ENCODE measurements at regions not wholly inside any gene's neighbourhood (a gene's known extent, or its start where the extent isn't known, plus 50 kb on each side); places are given as distances from the start of the nearest gene placed in this dataset.

DNA sequence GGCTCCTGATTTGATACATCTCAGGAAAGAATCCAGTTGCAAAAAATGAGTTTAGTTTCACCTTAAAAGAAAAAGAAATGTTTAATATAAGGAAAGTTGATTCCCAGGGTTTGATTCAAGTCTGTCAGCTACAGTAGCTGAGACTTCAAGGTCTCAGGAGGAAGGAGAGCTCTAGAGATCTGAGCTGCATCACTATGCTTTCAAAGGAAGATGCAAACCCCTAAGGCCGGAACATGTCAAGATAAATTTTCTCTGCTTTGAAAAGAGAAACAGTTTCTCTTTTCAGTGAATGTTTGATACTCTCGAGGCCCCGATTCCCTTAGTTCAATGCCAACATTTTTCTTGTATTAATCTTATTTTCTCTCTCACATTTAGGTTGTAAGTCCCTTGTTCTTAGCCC, 128.6 kb downstream of the RGPD3 start:
- H3K4me3 Mint-ChIP-seq (ENCODE audit: unreplicated experiment), result no peak overlapping the region
- H3K27ac Mint-ChIP-seq (ENCODE audit: unreplicated experiment), result no peak overlapping the region
- TF ChIP-seq CTCF (IDR thresholded peaks at IDR 0.05; ENCODE audit: partially characterized antibody, unreplicated experiment), result no peak
- no peaks in the 10 kb centered on the region for H3K36me3 Mint-ChIP-seq (ENCODE audit: unreplicated experiment)
- H3K27me3 Mint-ChIP-seq (ENCODE audit: unreplicated experiment), result no peaks in the 10 kb centered on the region
- no peak for DNase-seq
- no peaks in the 10 kb centered on the region for H3K4me1 Mint-ChIP-seq (ENCODE audit: low read depth, unreplicated experiment)
- no peaks in the 10 kb centered on the region for H3K9me3 Mint-ChIP-seq (ENCODE audit: unreplicated experiment)

GRCh38 chr2:106339132-106339531, 129.1 kb downstream of the RGPD3 start:
- H3K27me3 Mint-ChIP-seq (ENCODE audit: unreplicated experiment), result no peaks in the 10 kb centered on the region
- H3K27ac Mint-ChIP-seq (ENCODE audit: unreplicated experiment), result no peak overlapping the region
- H3K4me3 Mint-ChIP-seq (ENCODE audit: unreplicated experiment), result no peak overlapping the region
- no peak for TF ChIP-seq CTCF (IDR thresholded peaks at IDR 0.05; ENCODE audit: partially characterized antibody, unreplicated experiment)
- H3K9me3 Mint-ChIP-seq (ENCODE audit: unreplicated experiment), result no peaks in the 10 kb centered on the region
- no peak for DNase-seq
- H3K36me3 Mint-ChIP-seq (ENCODE audit: unreplicated experiment), result no peaks in the 10 kb centered on the region
- no peaks in the 10 kb centered on the region for H3K4me1 Mint-ChIP-seq (ENCODE audit: low read depth, unreplicated experiment)

DNA sequence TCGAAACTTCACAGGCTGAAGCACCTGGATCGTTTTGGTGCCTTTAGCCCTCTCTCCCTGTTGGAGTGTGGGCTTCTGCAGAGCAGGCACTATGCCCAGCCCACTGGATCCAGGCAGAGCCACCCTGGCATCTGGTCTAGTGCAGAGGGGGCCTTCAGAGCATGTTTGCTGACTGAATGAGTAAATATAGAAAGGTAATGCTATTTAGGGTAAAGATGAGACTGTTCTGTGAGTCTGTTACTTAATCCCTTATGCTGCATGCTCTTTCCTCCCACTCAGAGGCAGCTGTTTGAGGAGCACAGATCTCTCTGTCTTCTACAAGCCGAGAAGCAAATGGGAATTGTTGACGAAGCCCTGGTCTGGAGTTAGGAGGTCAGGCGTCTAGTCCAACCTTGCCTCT, 130.2 kb downstream of the RGPD3 start:
- no peaks in the 10 kb centered on the region for H3K4me1 Mint-ChIP-seq (ENCODE audit: low read depth, unreplicated experiment)
- no peak overlapping the region for H3K4me3 Mint-ChIP-seq (ENCODE audit: unreplicated experiment)
- no peaks in the 10 kb centered on the region for H3K27me3 Mint-ChIP-seq (ENCODE audit: unreplicated experiment)
- no peak for DNase-seq
- H3K9me3 Mint-ChIP-seq (ENCODE audit: unreplicated experiment), result no peaks in the 10 kb centered on the region
- no peak overlapping the region for H3K27ac Mint-ChIP-seq (ENCODE audit: unreplicated experiment)
- H3K36me3 Mint-ChIP-seq (ENCODE audit: unreplicated experiment), result peaks cover 3% of the 10 kb centered on the region
- TF ChIP-seq CTCF (IDR thresholded peaks at IDR 0.05; ENCODE audit: partially characterized antibody, unreplicated experiment), result no peak

GRCh38 chr2:106336737-106337136, 131.5 kb downstream of the RGPD3 start:
- Mint-ChIP-seq H3K4me3 (ENCODE audit: unreplicated experiment) (no peak overlapping the region), H3K27me3 (ENCODE audit: unreplicated experiment) (no peaks in the 10 kb centered on the region), H3K36me3 (ENCODE audit: unreplicated experiment) (peaks cover 5% of the 10 kb centered on the region), H3K9me3 (ENCODE audit: unreplicated experiment) (no peaks in the 10 kb centered on the region), H3K27ac (ENCODE audit: unreplicated experiment) (no peak overlapping the region), H3K4me1 (ENCODE audit: low read depth, unreplicated experiment) (no peaks in the 10 kb centered on the region)
- no peak for DNase-seq
- no peak for TF ChIP-seq CTCF (IDR thresholded peaks at IDR 0.05; ENCODE audit: partially characterized antibody, unreplicated experiment)

GRCh38 chr2:106336108-106336507, 132.1 kb downstream of the RGPD3 start:
- Mint-ChIP-seq H3K36me3 (ENCODE audit: unreplicated experiment) (peaks cover 5% of the 10 kb centered on the region), H3K27ac (ENCODE audit: unreplicated experiment) (no peak overlapping the region), H3K9me3 (ENCODE audit: unreplicated experiment) (no peaks in the 10 kb centered on the region), H3K4me3 (ENCODE audit: unreplicated experiment) (no peak overlapping the region), H3K4me1 (ENCODE audit: low read depth, unreplicated experiment) (no peaks in the 10 kb centered on the region), H3K27me3 (ENCODE audit: unreplicated experiment) (no peaks in the 10 kb centered on the region)
- DNase-seq, result no peak
- TF ChIP-seq CTCF (IDR thresholded peaks at IDR 0.05; ENCODE audit: partially characterized antibody, unreplicated experiment), result no peak
